ENCODE measurements at regions not wholly inside any gene's neighbourhood (a gene's known extent, or its start where the extent isn't known, plus 50 kb on each side); places are given as distances from the start of the nearest gene placed in this dataset.

GRCh38 chr4:10740251-10740650 is 55.7 kb upstream of the CLNK start:
- no peak for DNase-seq

- no peak for DNase-seq
Measured at GRCh38 chr4:10738826-10739489, 54.4 kb upstream of the CLNK start.

DNA sequence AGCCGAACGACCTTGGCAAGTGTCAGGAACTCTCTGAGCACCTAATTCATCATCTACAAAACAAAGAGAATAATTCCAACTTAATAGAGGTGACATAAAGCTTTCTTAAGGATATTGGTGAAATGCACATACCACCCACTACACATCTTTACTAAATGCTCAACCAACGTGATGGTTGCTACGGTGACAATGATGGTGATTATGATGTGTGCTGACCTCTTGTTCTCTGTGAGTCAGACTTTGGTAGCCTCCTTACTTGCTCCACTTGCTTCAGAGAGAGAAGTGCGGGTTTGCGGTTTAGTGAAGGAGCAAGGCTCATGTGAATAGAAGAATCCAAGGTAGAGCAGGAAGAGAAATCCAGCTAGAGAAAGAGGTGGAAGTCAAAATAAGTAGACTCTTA is 52.8 kb upstream of the CLNK start:
- no peak for DNase-seq

DNA sequence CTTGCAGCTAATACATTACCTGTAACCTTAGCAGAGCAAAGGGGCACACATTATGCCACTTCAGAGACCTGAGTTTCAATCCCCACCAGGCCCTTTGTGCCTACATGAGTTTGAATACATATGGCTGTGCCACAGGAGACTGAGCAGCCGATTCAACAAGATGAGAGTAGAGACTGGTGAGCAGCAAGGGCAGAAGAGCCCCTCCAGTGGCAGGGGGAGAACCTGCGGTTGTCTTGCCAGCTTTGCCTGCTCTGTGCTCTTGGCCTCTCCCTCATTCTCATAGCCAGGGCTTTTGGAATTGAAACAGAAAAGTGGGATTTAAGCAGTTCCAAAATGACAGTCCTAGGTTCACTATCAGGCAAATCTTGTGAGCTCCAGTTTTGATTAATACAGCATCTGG is 52.3 kb upstream of the CLNK start:
- no peak for DNase-seq

GRCh38 chr4:10736266-10736665 is 51.7 kb upstream of the CLNK start:
- no peak for DNase-seq

DNA sequence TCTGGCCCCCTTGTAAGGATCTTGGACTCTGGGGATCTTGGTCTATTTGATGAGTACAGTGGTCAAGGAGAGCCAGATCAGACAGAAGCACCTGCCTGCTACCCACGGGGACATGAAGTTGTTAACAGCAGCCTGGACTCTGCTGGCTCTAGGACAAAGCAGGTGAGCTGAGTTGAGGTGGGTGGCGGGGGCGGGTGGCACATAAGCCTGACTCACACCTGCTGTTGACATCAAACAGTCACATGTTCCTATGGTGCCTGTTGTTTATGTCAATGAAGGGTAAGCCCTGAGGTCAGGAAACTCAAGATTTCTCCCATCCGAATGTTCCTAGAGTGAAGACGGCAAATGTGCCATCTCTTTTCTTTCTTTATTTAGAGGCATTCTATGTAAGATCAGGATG is 50.1 kb upstream of the CLNK start:
- no peak for DNase-seq

Data from T1000 (cell line).